ENCODE measurements at regions not wholly inside any gene's neighbourhood (a gene's known extent, or its start where the extent isn't known, plus 50 kb on each side); places are given as distances from the start of the nearest gene placed in this dataset.

DNA sequence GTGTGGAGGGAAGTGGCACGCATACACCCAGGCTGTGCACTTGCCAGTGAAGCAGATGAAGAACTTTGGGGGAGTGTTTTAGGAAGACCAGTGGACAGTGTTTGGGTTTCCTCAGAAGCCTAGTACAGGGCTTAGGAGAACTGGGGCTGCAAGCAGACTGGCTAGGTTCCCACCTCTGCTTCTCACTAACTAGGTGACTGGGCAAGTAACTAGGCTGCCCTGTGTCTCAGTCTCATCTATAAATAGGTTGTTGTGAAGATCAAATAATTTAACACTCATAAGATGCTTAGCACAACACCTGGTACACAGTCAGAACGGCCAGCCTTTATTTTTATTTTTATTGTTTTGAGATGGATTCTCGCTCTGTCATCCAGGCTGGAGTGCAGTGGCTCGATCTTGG lies 312.1 kb downstream of the CDH26 start:
- H3K79me2 ChIP-seq (ENCODE audit: low read depth) = no peaks in the 10 kb centered on the region
- H3K4me2 ChIP-seq = no peak overlapping the region
- no peaks in the 10 kb centered on the region for H3K4me1 ChIP-seq
- H3F3A ChIP-seq (ENCODE audit: low read depth) = no peaks in the 10 kb centered on the region
- Mint-ChIP-seq H3K9me3 (no peaks in the 10 kb centered on the region), H3K4me1 (peaks cover 3% of the 10 kb centered on the region), H3K4me3 (no peak overlapping the region), H3K36me3 (no peaks in the 10 kb centered on the region), H3K27me3 (ENCODE audit: insufficient read depth, low read depth) (peaks cover 7% of the 10 kb centered on the region), H3K27ac (no peak overlapping the region)
- no peaks in the 10 kb centered on the region for H3K27me3 ChIP-seq
- no peak overlapping the region for H3K9ac ChIP-seq
- H4K20me1 ChIP-seq (ENCODE audit: low read depth) = no peaks in the 10 kb centered on the region
- H3K4me3 ChIP-seq = no peak overlapping the region
- H3K36me3 ChIP-seq = no peaks in the 10 kb centered on the region
- TF ChIP-seq, protein P1, sequence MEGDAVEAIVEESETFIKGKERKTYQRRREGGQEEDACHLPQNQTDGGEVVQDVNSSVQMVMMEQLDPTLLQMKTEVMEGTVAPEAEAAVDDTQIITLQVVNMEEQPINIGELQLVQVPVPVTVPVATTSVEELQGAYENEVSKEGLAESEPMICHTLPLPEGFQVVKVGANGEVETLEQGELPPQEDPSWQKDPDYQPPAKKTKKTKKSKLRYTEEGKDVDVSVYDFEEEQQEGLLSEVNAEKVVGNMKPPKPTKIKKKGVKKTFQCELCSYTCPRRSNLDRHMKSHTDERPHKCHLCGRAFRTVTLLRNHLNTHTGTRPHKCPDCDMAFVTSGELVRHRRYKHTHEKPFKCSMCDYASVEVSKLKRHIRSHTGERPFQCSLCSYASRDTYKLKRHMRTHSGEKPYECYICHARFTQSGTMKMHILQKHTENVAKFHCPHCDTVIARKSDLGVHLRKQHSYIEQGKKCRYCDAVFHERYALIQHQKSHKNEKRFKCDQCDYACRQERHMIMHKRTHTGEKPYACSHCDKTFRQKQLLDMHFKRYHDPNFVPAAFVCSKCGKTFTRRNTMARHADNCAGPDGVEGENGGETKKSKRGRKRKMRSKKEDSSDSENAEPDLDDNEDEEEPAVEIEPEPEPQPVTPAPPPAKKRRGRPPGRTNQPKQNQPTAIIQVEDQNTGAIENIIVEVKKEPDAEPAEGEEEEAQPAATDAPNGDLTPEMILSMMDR (IDR thresholded peaks at IDR 0.05) = no peak
- TF ChIP-seq EZH2phosphoT487 (IDR thresholded peaks at IDR 0.05) (no peak), EZH2 (IDR thresholded peaks at IDR 0.05) (no peak)
- no peak overlapping the region for H3K27ac ChIP-seq
- H3K9me3 ChIP-seq (ENCODE audit: low read depth) = no peaks in the 10 kb centered on the region
- H2AFZ ChIP-seq (replicated peaks) = no peak overlapping the region
- DNase-seq (ENCODE audit: low spot score) = no peak

DNA sequence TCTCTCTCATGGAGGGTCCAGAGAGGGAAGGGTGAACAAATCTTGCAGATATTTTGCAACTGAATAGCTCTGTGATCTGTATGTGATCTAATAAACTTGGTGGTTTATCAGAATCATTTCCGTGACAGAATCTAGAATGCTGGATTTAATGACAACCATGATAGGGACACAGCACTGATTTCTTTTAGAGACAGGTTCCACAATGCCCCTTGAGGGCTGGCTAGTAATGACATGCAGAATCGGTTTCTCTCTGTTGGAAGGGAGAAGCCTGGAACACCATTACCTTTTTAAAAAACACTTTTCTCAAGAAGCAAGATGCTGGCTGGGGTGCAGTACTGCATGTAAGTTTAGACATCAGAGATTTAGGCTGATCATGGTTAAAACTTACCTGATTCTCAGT lies 313.4 kb downstream of the CDH26 start:
- no peak overlapping the region for H3K27ac Mint-ChIP-seq
- H3K4me2 ChIP-seq = no peak overlapping the region
- no peak overlapping the region for H3K4me3 ChIP-seq
- peaks cover 3% of the 10 kb centered on the region for H3K4me1 Mint-ChIP-seq
- H3K36me3 Mint-ChIP-seq = no peaks in the 10 kb centered on the region
- no peak overlapping the region for H3K27ac ChIP-seq
- TF ChIP-seq, protein P1 (IDR thresholded peaks at IDR 0.05) = peak; percentile 42
- TF ChIP-seq EZH2 (IDR thresholded peaks at IDR 0.05) = no peak
- TF ChIP-seq EZH2phosphoT487 (IDR thresholded peaks at IDR 0.05) = no peak
- H3K27me3 Mint-ChIP-seq (ENCODE audit: insufficient read depth, low read depth) = peaks cover 3% of the 10 kb centered on the region
- no peaks in the 10 kb centered on the region for H3K36me3 ChIP-seq
- H3K4me3 Mint-ChIP-seq = no peak overlapping the region
- H4K20me1 ChIP-seq (ENCODE audit: low read depth) = no peaks in the 10 kb centered on the region
- no peaks in the 10 kb centered on the region for H3K9me3 ChIP-seq (ENCODE audit: low read depth)
- no peaks in the 10 kb centered on the region for H3F3A ChIP-seq (ENCODE audit: low read depth)
- no peaks in the 10 kb centered on the region for H3K27me3 ChIP-seq
- no peak overlapping the region for H3K9ac ChIP-seq
- no peaks in the 10 kb centered on the region for H3K4me1 ChIP-seq
- H3K79me2 ChIP-seq (ENCODE audit: low read depth) = no peaks in the 10 kb centered on the region
- no peak overlapping the region for H2AFZ ChIP-seq (replicated peaks)
- no peaks in the 10 kb centered on the region for H3K9me3 Mint-ChIP-seq
- DNase-seq (ENCODE audit: low spot score) = peak; percentile 28

DNA sequence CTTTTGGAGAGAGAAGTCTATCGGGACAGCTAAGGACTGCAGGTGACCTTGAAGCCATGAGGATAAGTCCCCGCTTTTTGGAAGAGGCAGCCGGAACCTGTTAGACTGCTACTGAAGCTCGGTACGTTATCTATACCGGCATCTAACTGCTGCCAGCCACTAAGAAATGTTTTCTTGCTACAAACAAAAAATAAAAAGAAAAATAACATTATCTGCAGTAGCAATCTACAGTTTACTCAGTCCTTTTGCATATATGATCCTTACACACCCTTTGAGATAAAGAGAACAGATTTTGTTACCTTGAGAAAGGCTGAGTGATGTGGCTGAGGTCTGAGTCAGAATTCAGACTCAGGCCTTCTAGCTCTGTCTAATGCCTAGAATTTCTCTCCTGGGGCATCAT lies 314.6 kb downstream of the CDH26 start:
- no peaks in the 10 kb centered on the region for H3K79me2 ChIP-seq (ENCODE audit: low read depth)
- TF ChIP-seq EZH2phosphoT487 (IDR thresholded peaks at IDR 0.05) (no peak), EZH2 (IDR thresholded peaks at IDR 0.05) (no peak)
- TF ChIP-seq, protein P1 (IDR thresholded peaks at IDR 0.05) = no peak
- H3K9ac ChIP-seq = no peak overlapping the region
- H3K27ac Mint-ChIP-seq = no peak overlapping the region
- H3K36me3 Mint-ChIP-seq = no peaks in the 10 kb centered on the region
- H3K27ac ChIP-seq = no peak overlapping the region
- no peaks in the 10 kb centered on the region for H3K9me3 Mint-ChIP-seq
- peaks cover 3% of the 10 kb centered on the region for H3K4me1 Mint-ChIP-seq
- no peaks in the 10 kb centered on the region for H3K27me3 Mint-ChIP-seq (ENCODE audit: insufficient read depth, low read depth)
- no peaks in the 10 kb centered on the region for H3K4me1 ChIP-seq
- no peaks in the 10 kb centered on the region for H3K36me3 ChIP-seq
- H3K27me3 ChIP-seq = no peaks in the 10 kb centered on the region
- H2AFZ ChIP-seq (replicated peaks) = no peak overlapping the region
- H3K4me3 ChIP-seq = no peak overlapping the region
- H3K4me3 Mint-ChIP-seq = no peak overlapping the region
- DNase-seq (ENCODE audit: low spot score) = no peak
- H4K20me1 ChIP-seq (ENCODE audit: low read depth) = no peaks in the 10 kb centered on the region
- H3K4me2 ChIP-seq = no peak overlapping the region
- no peaks in the 10 kb centered on the region for H3K9me3 ChIP-seq (ENCODE audit: low read depth)
- H3F3A ChIP-seq (ENCODE audit: low read depth) = no peaks in the 10 kb centered on the region
